CD14-positive monocyte (primary cell): ENCODE measurements at regions not wholly inside any gene's neighbourhood (a gene's known extent, or its start where the extent isn't known, plus 50 kb on each side); places are given as distances from the start of the nearest gene placed in this dataset.

Source experiments
- DNase-seq, 3 donors: peaks; one replicate each; pipeline ENCODE4 v3.0.0-alpha.2; 2011 to 2022
- H2AFZ ChIP-seq: 2 replicates; pipeline ENCODE4 v1.6.0; 2012; ENCODE audit warnings: mild to moderate bottlenecking, low read depth, low read length, inconsistent platforms; ENCODE audit not compliant: insufficient read depth, poor library complexity, severe bottlenecking
- H3K27ac ChIP-seq, 2 donors: 1 replicate in 1 of 2; 2 replicates in 1 of 2; pipeline ENCODE4 v1.5.1; 2012 to 2013; ENCODE audit warnings: low read length in 2 of 2, control low read depth in 1 of 2, inconsistent platforms in 1 of 2, low read depth in 1 of 2, mild to moderate bottlenecking in 1 of 2
- H3K27me3 ChIP-seq, 2 donors: one replicate each; pipeline versions ENCODE4 v1.6.0 to v1.6.1; 2011 to 2013; ENCODE audit warnings: low read length in 2 of 2; ENCODE audit not compliant: control insufficient read depth in 2 of 2, insufficient read depth in 2 of 2
- H3K36me3 ChIP-seq, 2 donors: replicated peaks in 1 of 2; 1 replicate in 1 of 2; 2 replicates in 1 of 2; pipeline versions ENCODE4 v1.5.1 to v1.6.1; 2012 to 2013; ENCODE audit warnings: low read length in 2 of 2, control low read depth in 1 of 2, inconsistent platforms in 1 of 2, mild to moderate bottlenecking in 1 of 2; ENCODE audit not compliant: insufficient read depth in 2 of 2, control insufficient read depth in 1 of 2
- H3K4me1 ChIP-seq, 2 donors: 1 replicate in 1 of 2; 2 replicates in 1 of 2; pipeline versions ENCODE4 v1.5.1 to v1.6.1; 2012 to 2013; ENCODE audit warnings: low read length in 2 of 2, control low read depth in 1 of 2, inconsistent platforms in 1 of 2, mild to moderate bottlenecking in 1 of 2, moderate library complexity in 1 of 2; ENCODE audit not compliant: insufficient read depth in 2 of 2, control insufficient read depth in 1 of 2
- H3K4me2 ChIP-seq: replicated peaks from 2 replicates; pipeline ENCODE3; 2012; ENCODE audit warnings: low read length, moderate library complexity, mild to moderate bottlenecking; ENCODE audit not compliant: poor library complexity, severe bottlenecking; ENCODE audit errors: extremely low read depth
- H3K4me3 ChIP-seq, 3 experiments: fragments of 200-600 bp in 1 of 3; sonication (generic) in 1 of 3; replicated peaks in 1 of 3; 1 replicate in 2 of 3; 2 replicates in 1 of 3; pipeline ENCODE4 v1.5.1; 2011 to 2013; ENCODE audit warnings: low read length in 3 of 3, mild to moderate bottlenecking in 3 of 3, control low read depth in 2 of 3, low read depth in 2 of 3, inconsistent platforms in 1 of 3, moderate library complexity in 1 of 3
- H3K79me2 ChIP-seq: 2 replicates; pipeline ENCODE4 v1.6.0; 2012; ENCODE audit warnings: mild to moderate bottlenecking, control low read depth, inconsistent platforms, low read length, moderate library complexity; ENCODE audit not compliant: insufficient read depth
- H3K9ac ChIP-seq: 2 replicates; pipeline ENCODE4 v1.6.0; 2017; ENCODE audit warnings: low read length, mild to moderate bottlenecking; ENCODE audit not compliant: insufficient read depth, poor library complexity, severe bottlenecking
- H3K9me3 ChIP-seq, 2 donors: replicated peaks in 1 of 2; 1 replicate in 1 of 2; 2 replicates in 1 of 2; pipeline versions ENCODE4 v1.5.1 to v1.6.1; 2012 to 2013; ENCODE audit warnings: low read length in 2 of 2, control low read depth in 1 of 2; ENCODE audit not compliant: control insufficient read depth in 1 of 2, insufficient read depth in 1 of 2
- H4K20me1 ChIP-seq: 2 replicates; pipeline ENCODE4 v1.6.0; 2012; ENCODE audit warnings: mild to moderate bottlenecking, low read length, control low read depth, moderate library complexity; ENCODE audit not compliant: insufficient read depth
- H3K27ac Mint-ChIP-seq, 7 donors: one replicate each; pipeline ENCODE4 v1.8.0; 2020; ENCODE audit warnings: mild to moderate bottlenecking in 7 of 7, mixed read lengths in 7 of 7, moderate library complexity in 6 of 7, inconsistent platforms in 2 of 7
- H3K27me3 Mint-ChIP-seq, 3 donors: one replicate each; pipeline ENCODE4 v1.8.0; 2021 to 2022; ENCODE audit warnings: low read depth in 3 of 3, mild to moderate bottlenecking in 3 of 3, mixed read lengths in 3 of 3, moderate library complexity in 3 of 3, inconsistent platforms in 1 of 3
- H3K36me3 Mint-ChIP-seq, 2 donors: one replicate each; pipeline ENCODE4 v1.8.0; 2020; ENCODE audit warnings: mixed read lengths in 2 of 2, inconsistent platforms in 1 of 2, mild to moderate bottlenecking in 1 of 2
- H3K4me1 Mint-ChIP-seq: one replicate; pipeline ENCODE4 v1.8.0; 2020; ENCODE audit warnings: mild to moderate bottlenecking, mixed read lengths
- H3K4me3 Mint-ChIP-seq, 2 donors: one replicate each; pipeline ENCODE4 v1.8.0; 2020; ENCODE audit warnings: mild to moderate bottlenecking in 2 of 2, mixed read lengths in 2 of 2, moderate library complexity in 1 of 2
- H3K9me3 Mint-ChIP-seq, 7 donors: one replicate each; pipeline ENCODE4 v1.8.0; 2020 to 2022; ENCODE audit warnings: mixed read lengths in 7 of 7, mild to moderate bottlenecking in 6 of 7, moderate library complexity in 6 of 7, inconsistent platforms in 2 of 7
- WGBS: methylation state at CpG from one replicate; pipeline ENCODE4 v1.1.5; 2013; ENCODE audit warnings: missing lambda C conversion rate; ENCODE audit not compliant: insufficient coverage; 5-methylcytosine and 5-hydroxymethylcytosine counted together
- intact Hi-C, 2 donors: fragments of 100-400 bp; cut with micrococcal nuclease; formaldehyde crosslinking; loops; one replicate each; pipeline versions ENCODE4 v1.15.0 to v1.15.1; 2023
- TF ChIP-seq, protein P1 (sequence below): fragments of 200-600 bp; IDR thresholded peaks from one replicate; pipeline ENCODE4 v1.8.0; 2022; ENCODE audit warnings: antibody characterized with exemption, mild to moderate bottlenecking

DNA sequence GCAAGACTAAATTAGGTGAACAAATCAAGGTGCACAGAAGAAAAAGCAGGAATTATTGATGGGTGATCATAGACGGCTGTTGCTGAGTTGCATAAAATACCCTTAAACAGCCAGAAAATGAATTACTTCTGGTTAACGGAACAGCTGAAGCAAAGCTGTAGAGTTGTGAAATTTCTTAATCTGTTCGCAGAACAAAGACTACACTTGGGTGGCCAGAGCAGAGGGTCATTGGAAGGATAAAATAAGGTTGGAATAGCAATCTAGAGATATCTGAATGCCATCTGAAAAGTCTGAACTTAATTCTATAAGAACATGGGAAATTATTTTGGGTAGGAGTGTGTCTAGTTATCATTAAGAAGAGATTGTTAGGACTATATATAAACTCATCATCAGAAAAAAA, 339.1 kb upstream of the RSPO3 start:
- no peaks in the 10 kb centered on the region for H3K9me3 Mint-ChIP-seq
- intact Hi-C loops, result no loop called here
- no peak overlapping the region for H3K4me3 ChIP-seq

DNA sequence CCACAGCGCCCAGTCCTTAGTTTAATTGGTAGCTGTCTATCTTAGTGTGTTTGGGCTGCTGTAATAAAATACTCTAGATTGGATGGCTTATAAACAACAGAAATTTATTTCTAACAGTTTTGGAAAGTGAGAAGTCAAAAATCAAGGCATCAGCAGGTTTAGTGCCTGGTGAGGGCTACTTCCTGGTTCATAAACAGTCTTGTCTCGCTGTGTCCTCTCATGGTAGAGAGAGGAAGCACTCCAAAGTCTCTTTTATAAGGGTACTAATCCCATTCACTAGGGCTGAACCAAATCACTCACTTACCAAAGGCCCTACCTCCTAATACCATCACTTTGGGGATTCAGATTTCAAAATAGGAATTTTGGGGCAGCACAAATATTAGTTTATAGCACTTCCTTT, 336.9 kb upstream of the RSPO3 start:
- Histone ChIP-seq H3K9me3 (no peaks in the 10 kb centered on the region), H2AFZ (no peak overlapping the region), H3K9ac (no peak overlapping the region), H3K4me1 (no peaks in the 10 kb centered on the region), H3K36me3 (no peaks in the 10 kb centered on the region), H3K4me3 (no peak overlapping the region), H3K27me3 (no peaks in the 10 kb centered on the region), H3K27ac (no peak overlapping the region), H4K20me1 (no peaks in the 10 kb centered on the region), H3K4me2 (no peak overlapping the region), H3K79me2 (no peaks in the 10 kb centered on the region)
- Mint-ChIP-seq H3K36me3 (no peaks in the 10 kb centered on the region), H3K4me3 (no peak overlapping the region), H3K27me3 (peaks cover 1 to 5% (median 2%) of the 10 kb centered on the region in 3 donors), H3K27ac (no peak overlapping the region), H3K9me3 (no peaks in the 10 kb centered on the region), H3K4me1 (no peaks in the 10 kb centered on the region)
- TF ChIP-seq, protein P1, sequence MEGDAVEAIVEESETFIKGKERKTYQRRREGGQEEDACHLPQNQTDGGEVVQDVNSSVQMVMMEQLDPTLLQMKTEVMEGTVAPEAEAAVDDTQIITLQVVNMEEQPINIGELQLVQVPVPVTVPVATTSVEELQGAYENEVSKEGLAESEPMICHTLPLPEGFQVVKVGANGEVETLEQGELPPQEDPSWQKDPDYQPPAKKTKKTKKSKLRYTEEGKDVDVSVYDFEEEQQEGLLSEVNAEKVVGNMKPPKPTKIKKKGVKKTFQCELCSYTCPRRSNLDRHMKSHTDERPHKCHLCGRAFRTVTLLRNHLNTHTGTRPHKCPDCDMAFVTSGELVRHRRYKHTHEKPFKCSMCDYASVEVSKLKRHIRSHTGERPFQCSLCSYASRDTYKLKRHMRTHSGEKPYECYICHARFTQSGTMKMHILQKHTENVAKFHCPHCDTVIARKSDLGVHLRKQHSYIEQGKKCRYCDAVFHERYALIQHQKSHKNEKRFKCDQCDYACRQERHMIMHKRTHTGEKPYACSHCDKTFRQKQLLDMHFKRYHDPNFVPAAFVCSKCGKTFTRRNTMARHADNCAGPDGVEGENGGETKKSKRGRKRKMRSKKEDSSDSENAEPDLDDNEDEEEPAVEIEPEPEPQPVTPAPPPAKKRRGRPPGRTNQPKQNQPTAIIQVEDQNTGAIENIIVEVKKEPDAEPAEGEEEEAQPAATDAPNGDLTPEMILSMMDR, result no peak
- no peak for DNase-seq
- WGBS, result no CpG with 5 or more reads among the region's 2 CpGs
- intact Hi-C loops, result no loop called here

More for the DNA sequence above, 339.1 kb upstream of the RSPO3 start:
- no peak for DNase-seq
- Histone ChIP-seq H3K4me1 (no peaks in the 10 kb centered on the region), H3K9ac (no peak overlapping the region), H4K20me1 (no peaks in the 10 kb centered on the region), H3K79me2 (no peaks in the 10 kb centered on the region), H3K36me3 (no peaks in the 10 kb centered on the region), H3K27ac (no peak overlapping the region), H3K27me3 (no peaks in the 10 kb centered on the region), H3K9me3 (no peaks in the 10 kb centered on the region), H3K4me2 (no peak overlapping the region), H2AFZ (no peak overlapping the region)
- Mint-ChIP-seq H3K4me1 (no peaks in the 10 kb centered on the region), H3K36me3 (no peaks in the 10 kb centered on the region), H3K27me3 (peaks cover 1 to 7% (median 2%) of the 10 kb centered on the region in 3 donors), H3K27ac (no peak overlapping the region), H3K4me3 (no peak overlapping the region)
- WGBS, result 100% methylated on average over 2 of the region's 3 CpGs
- TF ChIP-seq, protein P1, result no peak
